ENCODE measurements at regions not wholly inside any gene's neighbourhood (a gene's known extent, or its start where the extent isn't known, plus 50 kb on each side); places are given as distances from the start of the nearest gene placed in this dataset.

- ATAC-seq (no peak), DNase-seq (no peak), FAIRE-seq (no peak)
- no peaks in the 10 kb centered on the region for H3K4me1 ChIP-seq
- no peaks in the 10 kb centered on the region for H3K9me3 ChIP-seq
- no peaks in the 10 kb centered on the region for H3K36me3 ChIP-seq
- no peak for TF ChIP-seq CTCF (IDR thresholded peaks at IDR 0.05)
- no peaks in the 10 kb centered on the region for H3K27me3 ChIP-seq
- 71 to 81% methylated on average over 3 of the region's 3 CpGs for WGBS, 2 donors
- intact Hi-C loops (cut with DNase I): no loop called here
- no peak overlapping the region for H3K4me3 ChIP-seq
- no peak overlapping the region for H3K27ac ChIP-seq
These were observed 277.5 kb upstream of the PPP2R3A start for GRCh38 chr3:135688003-135688402.

- Histone ChIP-seq H3K27me3 (no peaks in the 10 kb centered on the region), H3K36me3 (no peaks in the 10 kb centered on the region), H3K9me3 (no peaks in the 10 kb centered on the region), H3K27ac (no peak overlapping the region), H3K4me3 (no peak overlapping the region), H3K4me1 (no peaks in the 10 kb centered on the region)
- FAIRE-seq (no peak), ATAC-seq (no peak), DNase-seq (no peak)
- WGBS, 2 donors: 34 to 36% methylated on average over 3 of the region's 3 CpGs
- intact Hi-C loops (cut with DNase I): no loop called here
- no peak for TF ChIP-seq CTCF (IDR thresholded peaks at IDR 0.05)
These were observed 274.9 kb upstream of the PPP2R3A start for GRCh38 chr3:135690664-135691063.

GRCh38 chr3:135691240-135691639 is 274.3 kb upstream of the PPP2R3A start:
- Histone ChIP-seq H3K9me3 (no peaks in the 10 kb centered on the region), H3K27ac (no peak overlapping the region), H3K27me3 (no peaks in the 10 kb centered on the region), H3K4me1 (no peaks in the 10 kb centered on the region), H3K36me3 (no peaks in the 10 kb centered on the region), H3K4me3 (no peak overlapping the region)
- FAIRE-seq: no peak
- 31 to 64% methylated on average over 1 of the region's 1 CpG for WGBS, 2 donors
- no peak for TF ChIP-seq CTCF (IDR thresholded peaks at IDR 0.05)
- DNase-seq: no peak
- intact Hi-C loops (cut with DNase I): no loop called here
- no peak for ATAC-seq

GRCh38 chr3:135694142-135694541 is 271.4 kb upstream of the PPP2R3A start:
- intact Hi-C loops (cut with DNase I): no loop called here
- Histone ChIP-seq H3K9me3 (no peaks in the 10 kb centered on the region), H3K27ac (no peak overlapping the region), H3K4me3 (no peak overlapping the region), H3K4me1 (no peaks in the 10 kb centered on the region), H3K36me3 (no peaks in the 10 kb centered on the region), H3K27me3 (no peaks in the 10 kb centered on the region)
- FAIRE-seq (no peak), DNase-seq (no peak), ATAC-seq (no peak)
- no peak for TF ChIP-seq CTCF (IDR thresholded peaks at IDR 0.05)
- WGBS, 2 donors: 46 to 60% methylated on average over 1 of the region's 1 CpG

GRCh38 chr3:135699741-135700140 is 265.8 kb upstream of the PPP2R3A start:
- Histone ChIP-seq H3K27ac (no peak overlapping the region), H3K36me3 (no peaks in the 10 kb centered on the region), H3K4me3 (no peak overlapping the region), H3K9me3 (no peaks in the 10 kb centered on the region), H3K27me3 (no peaks in the 10 kb centered on the region), H3K4me1 (no peaks in the 10 kb centered on the region)
- 49 to 65% methylated on average over 5 of the region's 5 CpGs for WGBS, 2 donors
- no peak for DNase-seq
- no peak for TF ChIP-seq CTCF (IDR thresholded peaks at IDR 0.05)
- intact Hi-C loops (cut with DNase I): no loop called here
- ATAC-seq: no peak
- FAIRE-seq: no peak
